Natural killer cell treated with Interleukin-12 subunit alpha and Interleukin-12 subunit beta and Interleukin-15 and Interleukin-18, amount 100 ng/mL, for 72 hours (primary cell): ENCODE measurements at regions not wholly inside any gene's neighbourhood (a gene's known extent, or its start where the extent isn't known, plus 50 kb on each side); places are given as distances from the start of the nearest gene placed in this dataset.

ENCODE experiments used
- ATAC-seq, 2 donors: fragments of 150-1000 bp; cut with Tn5 transposase in 1 of 2; sonication (Bioruptor Pico), chemical (Tn5 transposase) in 1 of 2; 2 replicates each; pipeline ENCODE4 v1.10.0; 2021
- DNase-seq: peaks from one replicate; pipeline ENCODE4 v3.0.0; 2022; ENCODE audit warnings: low spot score
- H3K27ac Mint-ChIP-seq, 2 donors: 1 replicate in 1 of 2; 2 replicates in 1 of 2; pipeline ENCODE4 v1.8.0; 2022; ENCODE audit warnings: mixed read lengths in 2 of 2, mild to moderate bottlenecking in 1 of 2, moderate library complexity in 1 of 2
- H3K27me3 Mint-ChIP-seq, 2 donors: 1 replicate in 1 of 2; 2 replicates in 1 of 2; pipeline ENCODE4 v1.8.0; 2022; ENCODE audit warnings: mixed read lengths in 2 of 2
- H3K36me3 Mint-ChIP-seq: one replicate; pipeline ENCODE4 v1.8.0; 2022; ENCODE audit warnings: mixed read lengths
- H3K4me1 Mint-ChIP-seq, 2 donors: 1 replicate in 1 of 2; 2 replicates in 1 of 2; pipeline ENCODE4 v1.8.0; 2022; ENCODE audit warnings: low read depth in 2 of 2, mixed read lengths in 2 of 2, mild to moderate bottlenecking in 1 of 2
- H3K4me3 Mint-ChIP-seq: one replicate; pipeline ENCODE4 v1.8.0; 2022; ENCODE audit warnings: mixed read lengths
- H3K9me3 Mint-ChIP-seq: 2 replicates; pipeline ENCODE4 v1.8.0; 2022; ENCODE audit warnings: mixed read lengths

DNA sequence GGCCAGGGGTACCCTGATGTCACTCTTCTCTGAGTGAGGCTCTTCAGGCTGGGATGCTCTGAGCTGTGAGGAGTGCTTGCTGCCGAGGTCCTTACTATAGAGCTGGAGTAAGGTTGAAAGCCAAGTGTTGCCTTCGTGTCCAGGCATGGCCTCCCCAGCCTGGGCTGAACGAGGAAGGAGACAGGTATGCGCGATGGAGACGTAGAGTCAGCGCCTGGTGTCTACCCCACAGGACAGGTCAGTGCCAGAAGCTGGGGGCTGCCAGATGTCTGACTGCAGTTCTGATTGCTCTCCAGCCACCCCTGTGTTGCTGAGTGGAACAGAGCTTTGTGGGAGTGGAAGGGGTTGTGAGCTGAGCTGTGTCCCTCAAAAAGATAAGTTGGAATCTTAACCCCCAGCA is 135.8 kb upstream of the AJAP1 start:
- peaks cover 7 to 35% of the 10 kb centered on the region in 2 donors for H3K27me3 Mint-ChIP-seq
- H3K9me3 Mint-ChIP-seq = no peaks in the 10 kb centered on the region
- no peaks in the 10 kb centered on the region for H3K4me1 Mint-ChIP-seq
- no peak overlapping the region for H3K27ac Mint-ChIP-seq
- DNase-seq (no peak), ATAC-seq (no peak)
- H3K36me3 Mint-ChIP-seq = no peaks in the 10 kb centered on the region
- H3K4me3 Mint-ChIP-seq = no peak overlapping the region

DNA sequence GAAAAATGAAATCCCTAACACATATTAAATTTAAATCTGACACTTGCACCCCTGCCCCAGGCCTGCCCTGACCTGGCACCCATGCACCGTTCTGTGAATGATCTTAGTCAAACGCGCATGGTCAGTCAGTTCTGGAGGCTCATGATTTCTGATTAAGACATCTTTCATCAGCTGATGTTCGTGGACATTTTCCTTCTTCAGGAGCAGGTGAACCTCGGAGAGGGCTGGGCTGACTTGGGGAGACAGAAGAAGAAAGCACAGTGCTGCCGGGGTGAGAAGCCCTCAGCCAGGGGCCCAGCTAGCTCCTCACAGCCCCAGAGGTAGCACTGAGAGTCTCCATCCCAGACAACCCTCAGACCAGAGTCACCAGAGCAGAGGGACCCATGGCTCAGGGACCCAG is 134.5 kb upstream of the AJAP1 start:
- no peak overlapping the region for H3K4me3 Mint-ChIP-seq
- DNase-seq (no peak), ATAC-seq (no peak)
- H3K4me1 Mint-ChIP-seq = no peaks in the 10 kb centered on the region
- H3K36me3 Mint-ChIP-seq = no peaks in the 10 kb centered on the region
- H3K27ac Mint-ChIP-seq = no peak overlapping the region
- peaks cover 3 to 36% of the 10 kb centered on the region in 2 donors for H3K27me3 Mint-ChIP-seq
- H3K9me3 Mint-ChIP-seq = no peaks in the 10 kb centered on the region

DNA sequence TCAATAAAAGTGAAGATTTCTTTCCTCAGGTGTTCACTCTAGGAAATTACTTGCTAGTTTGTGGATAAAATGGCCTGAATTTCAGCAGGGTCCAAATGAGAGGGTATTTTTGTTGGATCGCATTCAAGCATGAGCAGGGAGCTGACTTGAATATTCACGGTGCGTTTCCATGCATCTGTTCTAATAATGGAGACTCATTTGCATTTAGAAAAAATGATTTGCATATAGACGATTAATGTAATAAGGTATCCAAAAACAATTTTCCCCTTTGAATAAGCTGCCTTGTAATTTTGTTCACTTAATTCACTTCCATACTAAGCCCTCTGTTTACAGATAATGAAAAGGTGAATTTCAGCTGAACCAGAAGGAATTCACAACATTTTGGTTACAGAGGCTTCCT is 130.9 kb upstream of the AJAP1 start:
- Mint-ChIP-seq H3K27ac (no peak overlapping the region), H3K4me3 (no peak overlapping the region), H3K36me3 (no peaks in the 10 kb centered on the region), H3K27me3 (peaks cover 3 to 28% of the 10 kb centered on the region in 2 donors), H3K9me3 (no peaks in the 10 kb centered on the region), H3K4me1 (no peaks in the 10 kb centered on the region)
- DNase-seq = no peak
- no peak for ATAC-seq

DNA sequence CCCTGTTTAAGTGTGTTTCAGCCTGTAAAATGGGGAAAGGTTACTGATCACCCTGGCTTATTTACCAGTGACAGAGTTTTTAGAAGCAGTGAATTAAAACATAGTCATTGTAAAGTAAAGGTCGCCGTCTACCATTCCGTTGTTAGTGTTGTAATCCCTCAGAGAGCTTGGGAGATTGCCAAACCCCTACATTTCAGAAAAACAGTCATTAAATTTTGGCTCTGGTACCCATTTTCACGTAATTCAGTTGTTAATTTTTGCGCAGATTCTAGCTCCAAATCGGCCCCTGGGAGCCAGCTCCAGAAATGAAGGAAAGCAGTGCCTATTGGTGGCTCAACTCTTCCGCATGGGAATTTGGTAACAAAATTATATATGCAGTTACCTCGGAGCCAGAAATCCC is 127.7 kb upstream of the AJAP1 start:
- Mint-ChIP-seq H3K4me3 (no peak overlapping the region), H3K27ac (no peak overlapping the region), H3K36me3 (no peaks in the 10 kb centered on the region), H3K9me3 (no peaks in the 10 kb centered on the region), H3K27me3 (peaks cover 5 to 9% of the 10 kb centered on the region in 2 donors), H3K4me1 (no peaks in the 10 kb centered on the region)
- DNase-seq = no peak
- no peak for ATAC-seq

DNA sequence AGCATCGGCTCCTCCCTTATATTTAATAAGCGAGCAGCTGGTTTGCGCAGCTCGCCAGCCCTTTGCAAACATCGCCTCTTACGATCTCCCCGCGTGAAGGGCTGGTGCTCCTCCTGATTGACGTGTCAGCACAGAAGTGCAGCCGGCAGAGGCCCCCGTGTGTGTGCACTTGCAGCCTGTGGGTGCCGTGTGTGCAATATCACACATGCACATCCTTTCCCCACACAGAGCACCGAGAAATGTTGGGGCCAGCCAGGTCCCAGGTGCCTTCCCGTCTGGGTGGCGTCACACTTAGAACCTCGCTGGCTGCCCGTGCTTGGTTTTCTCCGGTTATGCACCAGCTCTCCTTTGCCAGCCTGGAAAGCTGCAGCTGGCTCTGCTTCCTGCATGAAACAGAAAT is 126.6 kb upstream of the AJAP1 start:
- peaks cover 7% of the 10 kb centered on the region in 2 donors for H3K27me3 Mint-ChIP-seq
- H3K36me3 Mint-ChIP-seq = no peaks in the 10 kb centered on the region
- no peaks in the 10 kb centered on the region for H3K4me1 Mint-ChIP-seq
- H3K27ac Mint-ChIP-seq = no peak overlapping the region
- no peak overlapping the region for H3K4me3 Mint-ChIP-seq
- H3K9me3 Mint-ChIP-seq = no peaks in the 10 kb centered on the region
- DNase-seq = no peak
- ATAC-seq = no peak

DNA sequence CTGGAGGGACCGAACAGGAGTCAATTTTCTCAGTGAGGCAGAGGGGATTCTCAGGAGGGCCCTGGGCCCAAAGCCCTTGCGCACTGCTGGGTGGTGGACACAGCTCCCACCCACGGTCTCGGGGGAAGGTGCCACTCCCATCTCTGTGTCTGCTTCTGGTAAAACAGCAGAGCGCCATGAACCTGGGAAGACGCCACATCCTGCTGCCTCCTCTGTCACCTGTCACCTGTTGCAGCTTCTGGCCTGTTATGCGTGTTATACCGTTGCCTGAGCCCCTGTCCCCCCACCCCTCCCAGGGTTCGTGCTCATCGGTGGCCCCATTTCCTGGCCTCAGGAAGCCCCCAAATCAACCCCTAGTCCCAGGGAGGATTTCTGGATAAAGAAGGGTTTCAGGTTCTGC is 125.8 kb upstream of the AJAP1 start:
- Mint-ChIP-seq H3K4me1 (no peaks in the 10 kb centered on the region), H3K9me3 (no peaks in the 10 kb centered on the region), H3K4me3 (no peak overlapping the region), H3K27ac (no peak overlapping the region), H3K27me3 (peaks cover 7% of the 10 kb centered on the region in 2 donors), H3K36me3 (no peaks in the 10 kb centered on the region)
- ATAC-seq (no peak), DNase-seq (no peak)

DNA sequence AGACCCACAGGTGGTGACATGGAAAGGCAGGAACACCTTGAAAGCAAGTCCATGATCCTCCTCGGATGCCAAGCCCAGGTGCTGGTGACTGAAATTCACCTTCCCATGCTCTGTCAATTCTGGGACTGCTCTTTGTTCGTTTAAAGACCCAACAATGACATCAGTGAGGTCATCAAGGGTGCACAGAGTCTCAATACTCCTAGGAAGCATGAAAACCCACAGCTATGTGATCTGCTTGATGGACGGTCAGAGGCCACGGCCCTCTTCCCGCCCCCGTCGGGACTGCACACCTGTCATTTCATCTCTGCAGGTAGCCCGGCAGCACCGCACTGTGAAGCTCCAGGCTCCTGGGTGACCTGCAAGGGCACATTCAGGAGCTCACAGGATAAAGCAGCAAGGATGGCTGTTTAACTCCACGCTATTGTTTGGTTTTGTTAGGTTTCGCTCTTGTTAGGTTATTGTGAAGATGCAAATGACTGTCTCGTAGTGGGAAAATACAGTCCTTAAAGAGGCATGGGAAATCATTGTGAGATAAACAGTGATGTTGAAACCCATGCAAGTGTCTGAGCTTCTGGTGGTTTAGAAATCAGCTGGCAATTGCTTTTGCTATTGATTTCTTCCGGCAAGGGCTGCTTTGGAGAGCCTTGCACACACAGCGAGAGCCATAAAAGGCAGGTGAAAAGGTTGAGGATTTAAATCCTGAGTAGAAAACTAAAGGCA is 124.8 kb upstream of the AJAP1 start:
- H3K4me1 Mint-ChIP-seq = no peaks in the 10 kb centered on the region
- H3K4me3 Mint-ChIP-seq = no peak overlapping the region
- H3K27ac Mint-ChIP-seq = no peak overlapping the region
- peaks cover under 1 to 7% of the 10 kb centered on the region in 2 donors for H3K27me3 Mint-ChIP-seq
- ATAC-seq = no peak
- no peaks in the 10 kb centered on the region for H3K36me3 Mint-ChIP-seq
- H3K9me3 Mint-ChIP-seq = no peaks in the 10 kb centered on the region
- no peak for DNase-seq

DNA sequence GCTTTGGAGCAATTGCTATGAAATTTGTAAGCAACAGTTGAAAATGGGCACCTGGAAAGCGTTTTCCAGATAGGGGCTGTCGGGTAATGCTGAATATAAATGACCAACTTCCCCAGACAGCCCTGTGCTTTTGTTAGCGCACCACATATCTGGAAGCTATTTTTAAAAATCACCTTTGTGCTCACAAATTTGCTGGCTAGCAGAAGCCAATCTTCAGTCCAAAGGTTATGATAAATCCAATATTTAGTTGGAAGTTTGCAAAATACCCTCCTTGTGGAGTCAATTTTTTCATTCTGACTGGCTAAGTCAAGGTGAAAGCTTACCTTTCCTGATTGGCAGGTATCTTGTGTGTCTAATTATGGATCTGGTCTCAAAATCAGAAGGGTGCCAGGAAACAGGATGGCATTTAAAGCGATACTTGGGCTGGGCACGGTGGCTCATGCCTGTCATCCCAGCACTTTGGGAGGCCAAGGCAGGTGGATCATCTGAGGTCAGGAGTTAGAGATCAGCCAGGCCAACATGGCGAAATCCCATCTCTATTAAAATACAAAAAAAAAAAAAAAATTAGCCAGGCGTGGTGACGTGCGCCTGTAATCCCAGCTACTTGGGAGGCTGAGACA is 124.1 kb upstream of the AJAP1 start:
- Mint-ChIP-seq H3K27me3 (peaks cover 0 to 11% of the 10 kb centered on the region in 2 donors), H3K4me1 (no peaks in the 10 kb centered on the region)
- no peak for DNase-seq

DNA sequence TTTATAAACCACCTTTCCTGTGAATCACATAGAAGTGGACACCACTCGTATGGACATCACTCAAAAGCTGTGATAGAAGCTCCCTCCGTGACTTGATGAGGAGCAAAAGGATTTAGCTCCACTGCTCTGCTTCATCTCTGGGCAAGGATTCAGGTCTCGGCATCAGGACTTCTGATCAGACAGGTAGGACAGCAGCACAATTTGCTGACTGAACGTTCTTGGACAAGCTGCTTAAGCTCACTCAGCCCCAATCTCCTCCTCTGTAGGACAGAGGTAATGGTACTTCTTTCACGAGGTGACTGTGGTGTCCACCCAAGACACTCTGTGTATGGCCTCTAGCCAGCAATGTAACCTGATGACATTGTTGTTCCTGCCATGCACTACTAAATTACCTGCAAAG is 122.6 kb upstream of the AJAP1 start:
- Mint-ChIP-seq H3K4me1 (no peaks in the 10 kb centered on the region), H3K36me3 (no peaks in the 10 kb centered on the region), H3K27me3 (peaks cover 0 to 11% of the 10 kb centered on the region in 2 donors), H3K27ac (no peak overlapping the region), H3K4me3 (no peak overlapping the region), H3K9me3 (no peaks in the 10 kb centered on the region)
- DNase-seq (no peak), ATAC-seq (no peak)

More for the DNA sequence above, 124.1 kb upstream of the AJAP1 start:
- Mint-ChIP-seq H3K27ac (no peak overlapping the region), H3K9me3 (no peaks in the 10 kb centered on the region), H3K4me3 (no peak overlapping the region), H3K36me3 (no peaks in the 10 kb centered on the region)
- no peak for ATAC-seq

DNA sequence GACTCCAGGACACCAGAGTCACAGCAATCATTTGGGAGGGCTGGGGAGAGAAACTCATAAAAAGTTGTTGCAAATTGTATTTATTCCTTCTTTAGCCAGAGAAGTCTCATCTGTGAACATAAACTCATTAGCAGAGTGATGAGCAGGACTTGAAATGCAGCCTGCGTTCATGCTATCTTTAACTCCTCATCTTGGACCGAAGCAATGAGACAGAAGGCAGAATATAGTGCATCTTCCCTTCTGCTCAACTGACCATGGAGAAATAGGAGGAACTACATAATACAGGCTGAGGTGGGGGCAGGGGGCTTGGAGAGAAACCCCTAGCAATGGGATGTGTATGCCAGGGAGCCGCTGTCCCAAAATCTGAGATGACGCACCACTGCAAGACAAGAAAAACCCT is 121.8 kb upstream of the AJAP1 start:
- H3K27me3 Mint-ChIP-seq = peaks cover 0 to 11% of the 10 kb centered on the region in 2 donors
- H3K9me3 Mint-ChIP-seq = no peaks in the 10 kb centered on the region
- DNase-seq = no peak
- no peaks in the 10 kb centered on the region for H3K36me3 Mint-ChIP-seq
- no peak for ATAC-seq
- no peaks in the 10 kb centered on the region for H3K4me1 Mint-ChIP-seq
- H3K4me3 Mint-ChIP-seq = no peak overlapping the region
- H3K27ac Mint-ChIP-seq = no peak overlapping the region

DNA sequence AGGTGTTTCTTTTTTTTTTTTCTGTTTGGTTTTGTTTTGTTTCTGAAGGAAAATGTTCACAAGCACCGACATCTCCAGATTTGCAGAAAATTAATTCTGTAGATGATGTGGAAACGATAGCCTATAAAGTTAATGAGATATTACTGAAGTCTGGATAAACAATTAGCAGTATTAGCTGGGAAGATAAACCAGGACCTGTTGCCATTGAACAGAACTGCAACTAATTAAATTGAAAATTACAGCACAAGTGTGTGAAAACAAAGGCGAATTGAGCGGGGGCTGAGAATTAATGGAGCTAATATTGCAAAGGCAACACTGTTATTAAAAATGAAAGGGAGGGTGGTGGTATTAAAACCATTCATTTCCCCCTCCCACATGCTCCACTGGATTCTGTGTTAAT is 107.5 kb upstream of the AJAP1 start:
- no peaks in the 10 kb centered on the region for H3K9me3 Mint-ChIP-seq
- no peak overlapping the region for H3K4me3 Mint-ChIP-seq
- H3K36me3 Mint-ChIP-seq = no peaks in the 10 kb centered on the region
- no peaks in the 10 kb centered on the region for H3K4me1 Mint-ChIP-seq
- ATAC-seq = no peak
- no peak overlapping the region for H3K27ac Mint-ChIP-seq
- H3K27me3 Mint-ChIP-seq = peaks cover 13 to 14% of the 10 kb centered on the region in 2 donors
- DNase-seq = no peak

DNA sequence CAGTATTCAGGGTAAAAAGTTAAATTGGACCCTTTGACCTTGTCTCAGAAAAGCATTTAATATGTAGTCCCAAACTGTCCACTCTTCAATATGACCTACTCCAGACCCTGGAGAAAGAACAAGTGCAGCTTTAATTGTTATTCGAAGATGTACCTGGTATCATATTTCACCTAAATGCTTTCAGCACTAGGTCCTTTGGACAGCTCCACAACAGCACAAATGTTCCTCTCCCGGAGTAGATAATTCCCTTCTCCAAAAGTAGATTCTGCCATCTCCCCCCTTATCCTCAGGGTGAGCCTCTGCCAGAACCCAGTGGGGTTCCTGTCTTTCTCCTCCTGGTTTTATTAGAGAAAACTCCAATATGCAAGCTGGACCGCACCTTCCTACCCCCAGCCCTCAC is 104.5 kb upstream of the AJAP1 start:
- DNase-seq (no peak), ATAC-seq (no peak)
- H3K27ac Mint-ChIP-seq = no peak overlapping the region
- no peaks in the 10 kb centered on the region for H3K9me3 Mint-ChIP-seq
- H3K4me3 Mint-ChIP-seq = no peak overlapping the region
- no peaks in the 10 kb centered on the region for H3K4me1 Mint-ChIP-seq
- peaks cover 10 to 14% of the 10 kb centered on the region in 2 donors for H3K27me3 Mint-ChIP-seq
- no peaks in the 10 kb centered on the region for H3K36me3 Mint-ChIP-seq

DNA sequence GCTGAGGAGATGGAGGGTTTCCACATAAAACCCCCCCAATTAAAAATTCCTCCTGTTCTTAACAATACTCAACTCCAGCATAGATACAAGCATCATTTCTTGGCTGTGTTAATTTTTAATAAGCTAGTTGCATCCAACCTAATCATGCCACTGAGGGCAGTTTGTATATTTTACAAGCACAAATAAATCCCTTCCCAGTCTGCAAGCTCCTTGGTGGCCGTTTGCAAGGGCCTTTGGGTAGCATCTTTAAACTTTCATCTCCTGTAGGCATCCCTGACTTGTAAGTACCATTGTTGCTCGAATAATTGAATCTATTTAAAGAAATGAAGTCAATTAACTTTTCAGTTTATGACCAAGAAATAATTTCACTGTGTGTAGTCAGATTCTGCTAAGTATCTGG is 103.5 kb upstream of the AJAP1 start:
- no peaks in the 10 kb centered on the region for H3K36me3 Mint-ChIP-seq
- ATAC-seq = no peak
- peaks cover 13% of the 10 kb centered on the region in 2 donors for H3K27me3 Mint-ChIP-seq
- H3K27ac Mint-ChIP-seq = no peak overlapping the region
- H3K9me3 Mint-ChIP-seq = no peaks in the 10 kb centered on the region
- H3K4me3 Mint-ChIP-seq = no peak overlapping the region
- no peaks in the 10 kb centered on the region for H3K4me1 Mint-ChIP-seq
- no peak for DNase-seq

DNA sequence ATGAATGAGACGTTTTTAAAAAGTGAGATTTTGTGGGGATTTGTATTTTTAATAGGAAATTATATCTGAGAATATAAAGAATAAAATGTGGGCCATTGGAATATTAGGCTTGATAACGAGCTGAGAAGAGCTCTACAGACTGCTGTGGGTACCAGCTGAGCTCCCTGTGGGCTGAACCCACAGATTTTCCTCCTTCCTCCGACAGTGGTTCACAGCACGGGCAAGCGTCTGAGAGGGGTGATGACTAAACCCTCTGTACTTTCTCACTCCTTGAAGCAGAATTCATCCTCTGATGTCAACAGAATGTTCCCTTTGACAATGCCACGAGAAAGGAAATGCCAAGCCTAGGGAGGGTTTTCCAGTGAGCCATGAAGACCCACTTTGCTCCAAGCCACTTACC is 102.7 kb upstream of the AJAP1 start:
- DNase-seq = no peak
- H3K36me3 Mint-ChIP-seq = no peaks in the 10 kb centered on the region
- no peak overlapping the region for H3K4me3 Mint-ChIP-seq
- H3K9me3 Mint-ChIP-seq = no peaks in the 10 kb centered on the region
- H3K27ac Mint-ChIP-seq = no peak overlapping the region
- no peaks in the 10 kb centered on the region for H3K4me1 Mint-ChIP-seq
- no peak for ATAC-seq
- peaks cover 13% of the 10 kb centered on the region in 2 donors for H3K27me3 Mint-ChIP-seq

DNA sequence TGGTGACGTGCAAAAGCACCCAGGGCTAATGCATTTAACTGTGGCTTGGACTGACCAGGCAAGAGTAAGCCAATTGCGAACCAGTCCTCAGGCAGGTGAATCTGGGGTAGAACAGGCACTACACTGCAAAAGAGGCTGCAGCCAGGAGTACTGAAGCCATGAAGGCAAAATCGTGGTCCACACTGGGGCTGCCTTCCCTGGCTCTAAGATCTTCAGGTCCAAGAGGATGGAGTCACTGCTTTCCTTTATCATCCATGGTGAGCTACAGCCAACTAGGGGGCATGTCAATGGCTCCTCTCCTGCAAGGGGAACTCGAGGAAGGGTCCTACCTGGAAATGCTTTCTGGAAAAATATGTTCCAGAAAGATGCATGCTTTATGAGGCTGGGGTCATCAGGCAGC is 100.6 kb upstream of the AJAP1 start:
- Mint-ChIP-seq H3K9me3 (no peaks in the 10 kb centered on the region), H3K4me1 (no peaks in the 10 kb centered on the region), H3K27ac (no peak overlapping the region), H3K4me3 (no peak overlapping the region), H3K27me3 (peaks cover 13 to 18% of the 10 kb centered on the region in 2 donors), H3K36me3 (no peaks in the 10 kb centered on the region)
- DNase-seq = no peak
- no peak for ATAC-seq
